ENCODE measurements at regions not wholly inside any gene's neighbourhood (a gene's known extent, or its start where the extent isn't known, plus 50 kb on each side); places are given as distances from the start of the nearest gene placed in this dataset.
A peak's percentile ranks its signal among the peaks of the same experiment; 100 is the strongest.

DNA sequence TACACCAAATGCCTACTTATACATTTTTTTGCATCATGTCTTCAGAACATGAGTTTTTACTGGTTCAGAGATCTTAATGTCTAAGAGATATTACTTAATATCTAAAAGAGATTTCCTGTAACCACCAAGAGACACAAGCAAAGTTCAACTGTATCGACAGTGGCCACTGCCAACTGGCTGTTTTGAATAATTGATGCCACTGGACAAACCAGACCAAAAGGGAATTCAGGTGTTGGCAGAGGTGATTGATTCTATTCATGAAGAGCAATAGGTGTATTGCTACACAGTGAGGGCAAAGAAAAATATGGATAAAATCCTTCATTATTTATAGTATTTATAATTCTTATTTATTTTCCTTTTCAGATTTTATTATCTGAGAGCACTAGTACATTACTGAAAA lies 58.5 kb upstream of the ANKRD17 start:
- H3K27me3 ChIP-seq, result no peaks in the 10 kb centered on the region
- no peak for ATAC-seq
- DNase-seq, result no peak
- no peak for FAIRE-seq
- intact Hi-C loops (cut with DNase I), result loop anchor here in 1 of 3 donors (10.0 kb wide), 1 partner anchor 338 kb away; no protein-coding TSS in a partner anchor
- TF ChIP-seq, protein P1, sequence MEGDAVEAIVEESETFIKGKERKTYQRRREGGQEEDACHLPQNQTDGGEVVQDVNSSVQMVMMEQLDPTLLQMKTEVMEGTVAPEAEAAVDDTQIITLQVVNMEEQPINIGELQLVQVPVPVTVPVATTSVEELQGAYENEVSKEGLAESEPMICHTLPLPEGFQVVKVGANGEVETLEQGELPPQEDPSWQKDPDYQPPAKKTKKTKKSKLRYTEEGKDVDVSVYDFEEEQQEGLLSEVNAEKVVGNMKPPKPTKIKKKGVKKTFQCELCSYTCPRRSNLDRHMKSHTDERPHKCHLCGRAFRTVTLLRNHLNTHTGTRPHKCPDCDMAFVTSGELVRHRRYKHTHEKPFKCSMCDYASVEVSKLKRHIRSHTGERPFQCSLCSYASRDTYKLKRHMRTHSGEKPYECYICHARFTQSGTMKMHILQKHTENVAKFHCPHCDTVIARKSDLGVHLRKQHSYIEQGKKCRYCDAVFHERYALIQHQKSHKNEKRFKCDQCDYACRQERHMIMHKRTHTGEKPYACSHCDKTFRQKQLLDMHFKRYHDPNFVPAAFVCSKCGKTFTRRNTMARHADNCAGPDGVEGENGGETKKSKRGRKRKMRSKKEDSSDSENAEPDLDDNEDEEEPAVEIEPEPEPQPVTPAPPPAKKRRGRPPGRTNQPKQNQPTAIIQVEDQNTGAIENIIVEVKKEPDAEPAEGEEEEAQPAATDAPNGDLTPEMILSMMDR (IDR thresholded peaks at IDR 0.05), result no peak
- no peaks in the 10 kb centered on the region for H3K9me3 ChIP-seq
- H3K4me3 ChIP-seq, result no peak overlapping the region
- H3K36me3 ChIP-seq, result no peaks in the 10 kb centered on the region
- 84 to 95% methylated on average over 1 of the region's 1 CpG for WGBS, 2 donors
- H3K27ac ChIP-seq, result no peak overlapping the region
- no peaks in the 10 kb centered on the region for H3K4me1 ChIP-seq

DNA sequence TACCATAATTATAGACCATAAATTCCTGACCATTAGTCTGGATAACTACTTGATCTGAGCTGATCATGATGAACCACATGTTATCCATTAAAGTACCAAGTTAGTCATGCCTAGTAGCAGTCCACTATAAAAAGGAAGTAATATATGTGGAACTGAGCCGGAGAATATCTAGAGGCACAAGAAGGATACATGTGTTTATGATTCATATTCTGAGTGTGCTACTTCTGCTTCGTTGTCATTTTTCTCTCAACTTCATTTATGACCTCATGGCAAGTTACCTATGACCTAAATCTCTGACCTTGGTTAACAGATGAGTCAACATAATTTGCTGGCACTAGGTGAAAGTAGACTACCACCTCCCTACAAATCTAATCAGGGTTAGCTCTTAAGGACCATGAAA lies 56.5 kb upstream of the ANKRD17 start:
- no peak overlapping the region for H3K27ac ChIP-seq
- no peaks in the 10 kb centered on the region for H3K4me1 ChIP-seq
- 66 to 71% methylated on average over 2 of the region's 2 CpGs for WGBS, 2 donors
- no peaks in the 10 kb centered on the region for H3K9me3 ChIP-seq
- H3K27me3 ChIP-seq, result no peaks in the 10 kb centered on the region
- DNase-seq (no peak), FAIRE-seq (no peak), ATAC-seq (peak in 2 of 4 donors; percentile 28 to 52)
- TF ChIP-seq, protein P1 (IDR thresholded peaks at IDR 0.05), result no peak
- intact Hi-C loops (cut with DNase I), result loop anchor here in 1 of 3 donors (10.0 kb wide), 1 partner anchor 340 kb away; no protein-coding TSS in a partner anchor
- no peak overlapping the region for H3K4me3 ChIP-seq
- no peaks in the 10 kb centered on the region for H3K36me3 ChIP-seq

DNA sequence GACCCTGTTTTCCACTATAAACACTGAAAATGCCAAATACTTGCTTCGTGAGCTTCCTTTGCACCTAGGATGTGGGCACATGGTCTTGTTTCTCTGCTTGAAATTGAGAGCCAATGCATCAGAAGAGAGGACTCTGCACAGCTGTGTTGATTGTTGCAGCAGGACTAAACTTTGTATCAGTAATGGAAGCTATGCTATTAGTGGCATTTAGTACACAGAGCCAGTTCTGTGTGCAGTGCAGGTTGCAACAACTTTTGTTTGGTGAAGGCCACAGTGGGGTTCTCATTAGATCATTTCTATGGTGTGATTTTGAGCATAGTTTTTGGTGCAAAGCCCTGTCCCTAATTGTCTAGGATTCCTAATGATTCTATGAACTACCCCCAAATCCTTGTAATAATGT lies 54.4 kb upstream of the ANKRD17 start:
- H3K27me3 ChIP-seq, result no peaks in the 10 kb centered on the region
- no peak for FAIRE-seq
- ATAC-seq, result no peak
- H3K27ac ChIP-seq, result no peak overlapping the region
- 86 to 88% methylated on average over 1 of the region's 1 CpG for WGBS, 2 donors
- no peaks in the 10 kb centered on the region for H3K9me3 ChIP-seq
- H3K36me3 ChIP-seq, result no peaks in the 10 kb centered on the region
- TF ChIP-seq, protein P1 (IDR thresholded peaks at IDR 0.05), result no peak
- DNase-seq, result no peak
- intact Hi-C loops (cut with DNase I), result loop anchor here in 1 of 3 donors (10.0 kb wide), 1 partner anchor 342 kb away; no protein-coding TSS in a partner anchor
- H3K4me1 ChIP-seq, result no peaks in the 10 kb centered on the region
- no peak overlapping the region for H3K4me3 ChIP-seq

DNA sequence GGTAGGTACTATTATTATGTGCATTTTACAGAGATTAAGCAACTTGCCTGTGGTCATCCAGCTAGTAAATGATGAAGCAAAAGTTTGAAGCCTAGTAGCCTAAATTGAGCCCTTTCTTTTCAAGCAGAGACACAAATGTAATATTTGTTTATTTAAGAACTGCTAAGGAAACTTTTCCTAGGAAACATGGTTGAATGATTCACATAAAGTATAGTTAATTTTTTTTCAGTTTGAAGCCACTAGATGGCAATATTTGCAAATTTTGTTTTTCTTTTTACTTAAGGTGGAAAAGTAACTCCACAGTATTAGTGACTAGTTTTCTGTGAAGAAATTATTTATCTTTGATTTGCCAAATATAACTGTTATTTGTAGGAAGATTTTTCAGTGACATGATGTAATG lies 52.8 kb upstream of the ANKRD17 start:
- peak; percentile 96 for FAIRE-seq
- no peaks in the 10 kb centered on the region for H3K36me3 ChIP-seq
- H3K4me3 ChIP-seq, result no peak overlapping the region
- no peaks in the 10 kb centered on the region for H3K27me3 ChIP-seq
- intact Hi-C loops (cut with DNase I), result loop anchor here in 1 of 3 donors (10.0 kb wide), 1 partner anchor 343 kb away; no protein-coding TSS in a partner anchor
- H3K4me1 ChIP-seq, result no peaks in the 10 kb centered on the region
- no peak overlapping the region for H3K27ac ChIP-seq
- no peak for DNase-seq
- no peaks in the 10 kb centered on the region for H3K9me3 ChIP-seq
- TF ChIP-seq, protein P1 (IDR thresholded peaks at IDR 0.05), result peak in 2 of 4 donors; percentile 23 to 26
- ATAC-seq, result peak; percentile 35 to 73 (median 56)

DNA sequence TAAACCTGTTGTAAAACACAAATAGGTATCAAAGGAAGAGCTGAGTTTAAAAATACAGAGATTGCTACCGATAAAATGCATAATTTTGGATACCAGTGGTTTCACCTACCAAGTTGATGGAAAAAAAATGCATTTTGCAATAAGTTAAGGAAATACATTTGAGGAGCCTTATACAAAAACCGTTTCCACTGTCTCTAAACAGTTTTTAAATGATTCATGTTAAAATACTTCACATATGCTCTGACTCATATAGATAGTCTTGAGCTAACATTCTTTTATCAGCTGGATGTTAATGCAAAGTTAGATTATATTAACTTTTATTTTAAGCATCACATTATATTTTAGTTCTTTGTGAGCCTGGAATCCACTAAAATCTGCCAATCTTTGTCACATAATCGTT lies 50.6 kb upstream of the ANKRD17 start:
- no peak for DNase-seq
- ATAC-seq, result no peak
- Histone ChIP-seq H3K4me1 (no peaks in the 10 kb centered on the region), H3K9me3 (no peaks in the 10 kb centered on the region), H3K4me3 (no peak overlapping the region), H3K27ac (no peak overlapping the region), H3K36me3 (no peaks in the 10 kb centered on the region), H3K27me3 (no peaks in the 10 kb centered on the region)
- intact Hi-C loops (cut with DNase I), result no loop called here
- TF ChIP-seq, protein P1 (IDR thresholded peaks at IDR 0.05), result no peak
- 65 to 72% methylated on average over 3 of the region's 3 CpGs for WGBS, 2 donors
- FAIRE-seq, result no peak
